Loucy (cell line): ENCODE measurements at regions not wholly inside any gene's neighbourhood (a gene's known extent, or its start where the extent isn't known, plus 50 kb on each side); places are given as distances from the start of the nearest gene placed in this dataset.

ENCODE experiments used
- H2AFZ ChIP-seq: fragments of 200-600 bp; sonication (generic); 2 replicates; pipeline ENCODE4 v1.6.0; 2016; ENCODE audit warnings: antibody characterized with exemption, mild to moderate bottlenecking, low read length, moderate library complexity
- H3F3A ChIP-seq: fragments of 200-600 bp; 2 replicates; pipeline ENCODE4 v1.6.0; 2016; ENCODE audit warnings: antibody characterized with exemption, low read depth, mild to moderate bottlenecking
- H3K27me3 ChIP-seq: fragments of 200-600 bp; sonication (generic); 2 replicates; pipeline ENCODE4 v1.6.1; 2014; ENCODE audit warnings: low read length, mild to moderate bottlenecking; ENCODE audit not compliant: insufficient read depth, poor library complexity, severe bottlenecking
- H3K36me3 ChIP-seq: fragments of 200-600 bp; sonication (generic); 2 replicates; pipeline ENCODE4 v1.6.1; 2016; ENCODE audit warnings: low read length; ENCODE audit not compliant: insufficient read depth
- H3K4me1 ChIP-seq: fragments of 200-600 bp; sonication (generic); 2 replicates; pipeline ENCODE4 v1.5.1; 2014; ENCODE audit warnings: low read length, mild to moderate bottlenecking; ENCODE audit not compliant: insufficient read depth, poor library complexity, severe bottlenecking
- H3K4me2 ChIP-seq: fragments of 200-600 bp; sonication (generic); 2 replicates; pipeline ENCODE4 v1.6.0; 2014; ENCODE audit warnings: antibody characterized with exemption, low read length, low read depth, mild to moderate bottlenecking; ENCODE audit not compliant: poor library complexity, severe bottlenecking
- H3K4me3 ChIP-seq: fragments of 200-600 bp; sonication (generic); 2 replicates; pipeline ENCODE4 v1.5.1; 2014; ENCODE audit warnings: low read length, mild to moderate bottlenecking, mixed read lengths; ENCODE audit not compliant: poor library complexity, severe bottlenecking
- H3K79me2 ChIP-seq: fragments of 200-600 bp; sonication (generic); 2 replicates; pipeline ENCODE4 v1.6.1; 2014; ENCODE audit warnings: low read length; ENCODE audit not compliant: insufficient read depth
- H3K9ac ChIP-seq: fragments of 200-600 bp; sonication (generic); 2 replicates; pipeline ENCODE4 v1.6.0; 2014; ENCODE audit warnings: mild to moderate bottlenecking, low read depth, low read length, moderate library complexity; ENCODE audit not compliant: poor library complexity, severe bottlenecking
- H3K9me2 ChIP-seq: fragments of 200-600 bp; sonication (generic); replicated peaks from 2 replicates; pipeline ENCODE4 v1.6.1; 2016; ENCODE audit warnings: low read depth, low read length, mixed read lengths
- H3K9me3 ChIP-seq: fragments of 200-600 bp; sonication (generic); 2 replicates; pipeline ENCODE4 v1.6.1; 2014; ENCODE audit warnings: mild to moderate bottlenecking, antibody characterized with exemption, low read length, low read depth; ENCODE audit not compliant: insufficient read depth
- H4K20me1 ChIP-seq: fragments of 200-600 bp; sonication (generic); 2 replicates; pipeline ENCODE4 v1.6.0; 2014; ENCODE audit warnings: antibody characterized with exemption, low read length, mild to moderate bottlenecking; ENCODE audit not compliant: insufficient read depth, poor library complexity, severe bottlenecking
- CTCF ChIP-seq: fragments of 200-600 bp; sonication (generic); conservative IDR thresholded peaks from 2 replicates; pipeline ENCODE4 v1.5.1; 2014; ENCODE audit warnings: mild to moderate bottlenecking, antibody characterized with exemption, low read length
- EZH2phosphoT487 ChIP-seq: fragments of 200-600 bp; IDR thresholded peaks from 2 replicates; pipeline ENCODE4 v1.6.1; 2018; ENCODE audit warnings: antibody characterized with exemption, mild to moderate bottlenecking, moderate library complexity, borderline replicate concordance

- no peaks in the 10 kb centered on the region for H3K36me3 ChIP-seq
- no peaks in the 10 kb centered on the region for H3K4me1 ChIP-seq
- no peaks in the 10 kb centered on the region for H3K27me3 ChIP-seq
- H3F3A ChIP-seq, result no peaks in the 10 kb centered on the region
- no peaks in the 10 kb centered on the region for H4K20me1 ChIP-seq
- no peak overlapping the region for H3K4me3 ChIP-seq
- no peaks in the 10 kb centered on the region for H3K79me2 ChIP-seq
- no peaks in the 10 kb centered on the region for H3K9me2 ChIP-seq
- no peak overlapping the region for H3K4me2 ChIP-seq
- no peaks in the 10 kb centered on the region for H3K9me3 ChIP-seq
- no peak overlapping the region for H3K9ac ChIP-seq
- H2AFZ ChIP-seq, result no peak overlapping the region
- TF ChIP-seq EZH2phosphoT487 (no peak), CTCF (no peak)
Observed at GRCh38 chr4:45284400-45285085, 558.2 kb upstream of the GNPDA2 start.

- no peak overlapping the region for H3K4me2 ChIP-seq
- H3K9ac ChIP-seq, result no peak overlapping the region
- no peaks in the 10 kb centered on the region for H3K79me2 ChIP-seq
- H3F3A ChIP-seq, result no peaks in the 10 kb centered on the region
- TF ChIP-seq CTCF (no peak), EZH2phosphoT487 (no peak)
- H3K9me2 ChIP-seq, result no peaks in the 10 kb centered on the region
- H3K27me3 ChIP-seq, result no peaks in the 10 kb centered on the region
- no peaks in the 10 kb centered on the region for H4K20me1 ChIP-seq
- H2AFZ ChIP-seq, result no peak overlapping the region
- no peaks in the 10 kb centered on the region for H3K4me1 ChIP-seq
- no peaks in the 10 kb centered on the region for H3K9me3 ChIP-seq
- H3K36me3 ChIP-seq, result no peaks in the 10 kb centered on the region
- H3K4me3 ChIP-seq, result no peak overlapping the region
Observed at GRCh38 chr4:45283352-45283751, 557.0 kb upstream of the GNPDA2 start.

- H3K4me1 ChIP-seq, result no peaks in the 10 kb centered on the region
- H4K20me1 ChIP-seq, result no peaks in the 10 kb centered on the region
- no peaks in the 10 kb centered on the region for H3K36me3 ChIP-seq
- H3K27me3 ChIP-seq, result no peaks in the 10 kb centered on the region
- TF ChIP-seq CTCF, result no peak
- H2AFZ ChIP-seq, result no peak overlapping the region
- no peaks in the 10 kb centered on the region for H3K9me2 ChIP-seq
- no peaks in the 10 kb centered on the region for H3K9me3 ChIP-seq
- H3K4me3 ChIP-seq, result no peak overlapping the region
- H3K9ac ChIP-seq, result no peak overlapping the region
- no peak overlapping the region for H3K4me2 ChIP-seq
- no peaks in the 10 kb centered on the region for H3K79me2 ChIP-seq
- no peaks in the 10 kb centered on the region for H3F3A ChIP-seq
Observed at GRCh38 chr4:45280121-45280520, 553.8 kb upstream of the GNPDA2 start.
